CD4-positive, alpha-beta T cell treated with Interleukin-10 for 1 hour (primary cell): ENCODE measurements at regions not wholly inside any gene's neighbourhood (a gene's known extent, or its start where the extent isn't known, plus 50 kb on each side); places are given as distances from the start of the nearest gene placed in this dataset.

Source experiments
- DNase-seq: peaks from one replicate; pipeline ENCODE4 v3.0.0-alpha.2; 2020

GRCh38 chr6:14339711-14340584, 222.4 kb downstream of the CD83 start:
- DNase-seq, result no peak

GRCh38 chr6:14344486-14344885, 226.9 kb downstream of the CD83 start:
- no peak for DNase-seq

- DNase-seq, result no peak
Measured at GRCh38 chr6:14348389-14348788, 230.8 kb downstream of the CD83 start.

- no peak for DNase-seq
Measured at GRCh38 chr6:14349507-14349906, 231.9 kb downstream of the CD83 start.

- DNase-seq, result no peak
Measured at GRCh38 chr6:14350210-14350609, 232.6 kb downstream of the CD83 start.

- DNase-seq, result no peak
Measured at GRCh38 chr6:14353281-14353680, 235.7 kb downstream of the CD83 start.

- DNase-seq, result no peak
Measured at GRCh38 chr6:14353798-14354197, 236.2 kb downstream of the CD83 start.

- DNase-seq, result no peak
Measured at GRCh38 chr6:14354919-14355572, 237.5 kb downstream of the CD83 start.

GRCh38 chr6:14359438-14359837, 241.9 kb downstream of the CD83 start:
- no peak for DNase-seq

GRCh38 chr6:14360565-14360964, 243.0 kb downstream of the CD83 start:
- no peak for DNase-seq

- no peak for DNase-seq
Measured at GRCh38 chr6:14361297-14361696, 243.7 kb downstream of the CD83 start.

GRCh38 chr6:14361956-14362587, 244.5 kb downstream of the CD83 start:
- DNase-seq, result no peak

GRCh38 chr6:14364370-14364769, 246.8 kb downstream of the CD83 start:
- DNase-seq, result no peak

- no peak for DNase-seq
Measured at GRCh38 chr6:14365393-14365792, 247.8 kb downstream of the CD83 start.

GRCh38 chr6:14366315-14366714, 248.7 kb downstream of the CD83 start:
- no peak for DNase-seq

GRCh38 chr6:14366872-14367271, 249.3 kb downstream of the CD83 start:
- no peak for DNase-seq

- no peak for DNase-seq
Measured at GRCh38 chr6:14367296-14367695, 249.7 kb downstream of the CD83 start.

- no peak for DNase-seq
Measured at GRCh38 chr6:14369717-14370116, 252.1 kb downstream of the CD83 start.

GRCh38 chr6:14371530-14371929, 254.0 kb downstream of the CD83 start:
- DNase-seq, result peak; percentile 2

- peak; percentile 5 for DNase-seq
Measured at GRCh38 chr6:14372734-14373489, 255.3 kb downstream of the CD83 start.

- DNase-seq, result no peak
Measured at GRCh38 chr6:14373648-14374437, 256.3 kb downstream of the CD83 start.

- DNase-seq, result no peak
Measured at GRCh38 chr6:14375930-14376329, 258.4 kb downstream of the CD83 start.
